ENCODE measurements at regions not wholly inside any gene's neighbourhood (a gene's known extent, or its start where the extent isn't known, plus 50 kb on each side); places are given as distances from the start of the nearest gene placed in this dataset.

DNA sequence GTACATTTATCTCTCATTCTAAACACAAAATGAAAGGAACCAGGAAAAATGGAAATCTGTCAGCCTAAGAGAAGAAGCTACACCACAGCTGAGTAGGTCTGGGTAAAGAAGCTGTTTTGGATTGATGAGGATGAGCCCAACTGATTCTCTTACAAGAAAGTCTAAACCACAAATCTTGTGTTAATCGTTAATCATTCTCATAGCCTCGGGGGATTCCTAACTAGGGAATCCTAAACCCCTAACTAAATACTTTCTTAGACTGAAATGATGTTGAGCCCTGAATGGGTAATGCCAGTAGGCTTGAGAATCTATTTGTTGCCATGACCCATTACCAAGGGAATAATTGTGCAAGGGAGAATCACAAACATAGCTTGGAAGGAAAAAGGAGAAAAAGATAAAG is 327.5 kb upstream of the SPRY2 start:
- no peak for TF ChIP-seq CTCF (conservative IDR thresholded peaks at IDR 0.05; ENCODE audit: control insufficient read depth, insufficient read depth, low read depth, low read length)
- peak; percentile 20 for DNase-seq (ENCODE audit: low read depth)
- H3K4me3 ChIP-seq (ENCODE audit: control insufficient read depth, low read depth, low read length): no peak overlapping the region

DNA sequence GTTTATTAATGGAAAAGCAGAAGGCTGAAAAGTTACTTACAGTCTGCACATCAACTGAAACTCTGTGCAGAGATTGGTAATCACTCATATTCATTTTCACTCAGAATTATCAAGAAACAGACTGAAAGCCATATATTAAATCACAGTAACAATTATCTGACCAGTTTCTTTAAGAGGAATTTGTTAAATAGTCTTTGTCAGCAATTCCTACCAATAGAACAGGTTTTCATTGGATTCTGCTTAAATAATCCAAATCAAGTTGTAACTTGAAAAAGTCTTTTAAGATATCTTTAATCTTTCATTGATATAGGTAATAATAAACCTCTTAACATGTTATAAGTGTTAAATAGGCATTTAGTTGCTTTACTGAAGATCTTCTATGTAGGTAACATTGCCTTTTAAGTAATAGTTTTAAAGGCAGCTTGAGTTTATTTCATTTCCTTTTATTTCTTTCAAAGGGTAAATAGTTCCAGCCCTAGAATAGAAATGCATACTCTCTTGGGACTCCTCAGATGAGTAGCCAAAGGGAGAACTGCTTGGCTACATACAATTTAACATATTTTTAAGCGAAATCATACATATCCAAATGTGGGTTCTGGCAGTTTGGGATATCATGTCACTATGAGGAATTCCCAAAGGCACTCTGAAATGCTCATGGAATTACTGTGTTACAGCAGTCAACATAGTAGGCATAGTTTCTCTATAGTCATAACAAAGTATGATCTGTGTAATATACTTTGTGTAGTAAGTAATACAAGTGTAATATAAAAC is 326.0 kb upstream of the SPRY2 start:
- no peak for TF ChIP-seq CTCF (conservative IDR thresholded peaks at IDR 0.05; ENCODE audit: control insufficient read depth, insufficient read depth, low read depth, low read length)
- H3K4me3 ChIP-seq (ENCODE audit: control insufficient read depth, low read depth, low read length): no peak overlapping the region
- peak; percentile 82 for DNase-seq (ENCODE audit: low read depth)

DNA sequence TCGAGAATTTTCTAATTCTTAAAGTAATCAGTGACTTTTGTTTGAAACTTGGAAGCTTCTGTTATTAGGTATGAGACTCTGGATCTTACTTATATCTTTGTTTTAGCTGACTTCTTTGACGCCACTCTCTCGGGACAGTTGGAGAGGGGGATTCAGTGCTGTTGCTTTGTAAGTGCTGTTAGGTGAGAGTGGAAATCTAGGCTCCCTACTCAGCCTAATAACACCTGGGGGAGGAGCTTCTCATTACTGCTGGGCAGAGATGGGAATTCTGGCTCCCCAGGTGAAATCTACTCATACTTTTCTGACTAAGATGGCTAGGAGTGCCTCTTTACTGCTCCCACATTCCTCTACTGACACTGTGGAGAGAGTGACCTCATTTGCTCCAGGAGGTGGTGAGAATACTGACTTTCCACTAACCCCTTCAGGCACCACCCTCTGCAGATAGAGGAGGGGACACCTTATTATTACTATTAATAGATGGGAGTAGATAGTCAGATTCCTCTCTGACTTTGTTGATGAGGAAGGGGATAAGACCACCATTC is 324.9 kb upstream of the SPRY2 start:
- no peak overlapping the region for H3K4me3 ChIP-seq (ENCODE audit: control insufficient read depth, low read depth, low read length)
- no peak for TF ChIP-seq CTCF (conservative IDR thresholded peaks at IDR 0.05; ENCODE audit: control insufficient read depth, insufficient read depth, low read depth, low read length)
- DNase-seq (ENCODE audit: low read depth): no peak

GRCh38 chr13:80664950-80665349 is 324.0 kb upstream of the SPRY2 start:
- TF ChIP-seq CTCF (conservative IDR thresholded peaks at IDR 0.05; ENCODE audit: control insufficient read depth, insufficient read depth, low read depth, low read length): no peak
- H3K4me3 ChIP-seq (ENCODE audit: control insufficient read depth, low read depth, low read length): no peak overlapping the region
- no peak for DNase-seq (ENCODE audit: low read depth)

DNA sequence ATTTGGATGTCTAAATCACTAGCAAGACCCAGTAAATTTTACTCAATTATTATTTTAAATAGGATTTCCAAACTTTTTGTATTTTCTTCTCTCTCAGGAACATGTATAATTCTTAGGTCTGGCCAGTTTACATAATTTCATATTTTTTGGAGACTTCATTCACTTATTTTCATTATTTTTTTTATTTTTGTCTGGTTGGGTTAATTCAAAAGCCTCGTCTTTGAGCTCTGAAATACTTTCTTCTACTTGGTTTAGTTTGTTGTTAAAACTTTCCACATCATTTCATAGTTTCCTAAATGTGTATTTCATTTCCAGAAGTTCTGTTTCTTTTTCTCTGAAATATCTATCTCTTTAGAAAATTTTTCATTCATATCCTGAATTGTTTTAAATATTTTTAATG is 322.9 kb upstream of the SPRY2 start:
- no peak overlapping the region for H3K4me3 ChIP-seq (ENCODE audit: control insufficient read depth, low read depth, low read length)
- TF ChIP-seq CTCF (conservative IDR thresholded peaks at IDR 0.05; ENCODE audit: control insufficient read depth, insufficient read depth, low read depth, low read length): no peak
- DNase-seq (ENCODE audit: low read depth): no peak

DNA sequence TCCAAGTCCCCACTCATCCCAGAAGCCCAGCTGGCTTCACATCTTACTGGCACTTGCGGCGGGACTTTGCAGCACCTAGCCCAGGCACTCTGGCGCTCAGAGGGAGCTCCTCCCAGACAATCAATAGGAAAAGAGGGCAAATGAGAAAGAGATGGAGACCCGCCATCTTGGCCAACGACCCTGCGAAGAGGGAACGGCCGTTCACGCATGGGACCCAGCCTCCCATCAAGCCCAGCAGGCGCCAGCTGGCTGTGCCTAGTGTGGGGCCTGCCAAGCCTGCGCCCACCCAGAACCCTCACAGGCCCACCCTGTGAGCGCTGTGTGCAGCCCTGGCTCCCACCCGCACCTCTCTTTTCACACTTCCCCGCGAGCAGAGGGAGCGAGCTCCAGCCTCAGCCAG is 317.8 kb upstream of the SPRY2 start:
- no peak overlapping the region for H3K4me3 ChIP-seq (ENCODE audit: control insufficient read depth, low read depth, low read length)
- TF ChIP-seq CTCF (conservative IDR thresholded peaks at IDR 0.05; ENCODE audit: control insufficient read depth, insufficient read depth, low read depth, low read length): no peak

More for the DNA sequence above, 317.8 kb upstream of the SPRY2 start:
- DNase-seq (ENCODE audit: low read depth): no peak

All from fibroblast of mammary gland (primary cell).